KOPT-K1 (cell line): ENCODE measurements at regions not wholly inside any gene's neighbourhood (a gene's known extent, or its start where the extent isn't known, plus 50 kb on each side); places are given as distances from the start of the nearest gene placed in this dataset.

Experiments
- H3K27ac ChIP-seq: fragments of 200-600 bp; sonication (generic); 2 replicates; pipeline ENCODE4 v1.5.1; 2016; ENCODE audit warnings: antibody characterized with exemption, mild to moderate bottlenecking, low read depth, low read length; ENCODE audit not compliant: poor library complexity, severe bottlenecking
- H3K36me3 ChIP-seq: fragments of 200-600 bp; sonication (generic); 2 replicates; pipeline ENCODE4 v1.5.1; 2017; ENCODE audit warnings: antibody characterized with exemption, mild to moderate bottlenecking, low read length, moderate library complexity; ENCODE audit not compliant: insufficient read depth
- H3K9me3 ChIP-seq: fragments of 200-600 bp; sonication (generic); 2 replicates; pipeline ENCODE4 v1.5.1; 2017; ENCODE audit warnings: antibody characterized with exemption, low read length, mild to moderate bottlenecking; ENCODE audit not compliant: insufficient read depth, poor library complexity, severe bottlenecking

GRCh38 chr14:98555440-98555839 lies 716.6 kb downstream of the BCL11B start:
- no peaks in the 10 kb centered on the region for H3K36me3 ChIP-seq
- no peak overlapping the region for H3K27ac ChIP-seq
- no peaks in the 10 kb centered on the region for H3K9me3 ChIP-seq

- H3K27ac ChIP-seq: no peak overlapping the region
- no peaks in the 10 kb centered on the region for H3K36me3 ChIP-seq
- no peaks in the 10 kb centered on the region for H3K9me3 ChIP-seq
Measured at GRCh38 chr14:98564006-98564405, 708.0 kb downstream of the BCL11B start.

- no peak overlapping the region for H3K27ac ChIP-seq
- H3K36me3 ChIP-seq: no peaks in the 10 kb centered on the region
- no peaks in the 10 kb centered on the region for H3K9me3 ChIP-seq
Measured at GRCh38 chr14:98564541-98564940, 707.5 kb downstream of the BCL11B start.

GRCh38 chr14:98571104-98571503 lies 700.9 kb downstream of the BCL11B start:
- no peak overlapping the region for H3K27ac ChIP-seq
- H3K36me3 ChIP-seq: no peaks in the 10 kb centered on the region
- peaks cover 4% of the 10 kb centered on the region for H3K9me3 ChIP-seq

- Histone ChIP-seq H3K9me3 (peaks cover 4% of the 10 kb centered on the region), H3K36me3 (no peaks in the 10 kb centered on the region), H3K27ac (no peak overlapping the region)
Measured at GRCh38 chr14:98573082-98573481, 698.9 kb downstream of the BCL11B start.

GRCh38 chr14:98576463-98576862 lies 695.5 kb downstream of the BCL11B start:
- no peaks in the 10 kb centered on the region for H3K36me3 ChIP-seq
- H3K9me3 ChIP-seq: no peaks in the 10 kb centered on the region
- no peak overlapping the region for H3K27ac ChIP-seq

GRCh38 chr14:98578204-98578603 lies 693.8 kb downstream of the BCL11B start:
- Histone ChIP-seq H3K9me3 (no peaks in the 10 kb centered on the region), H3K36me3 (no peaks in the 10 kb centered on the region), H3K27ac (no peak overlapping the region)

GRCh38 chr14:98579140-98579539 lies 692.9 kb downstream of the BCL11B start:
- H3K9me3 ChIP-seq: no peaks in the 10 kb centered on the region
- H3K36me3 ChIP-seq: no peaks in the 10 kb centered on the region
- no peak overlapping the region for H3K27ac ChIP-seq

- H3K36me3 ChIP-seq: no peaks in the 10 kb centered on the region
Measured at GRCh38 chr14:98580131-98580678, 691.8 kb downstream of the BCL11B start.

GRCh38 chr14:98582276-98582675 lies 689.7 kb downstream of the BCL11B start:
- Histone ChIP-seq H3K27ac (no peak overlapping the region), H3K36me3 (no peaks in the 10 kb centered on the region), H3K9me3 (no peaks in the 10 kb centered on the region)

More at GRCh38 chr14:98580131-98580678, 691.8 kb downstream of the BCL11B start:
- H3K27ac ChIP-seq: no peak overlapping the region
- H3K9me3 ChIP-seq: no peaks in the 10 kb centered on the region

GRCh38 chr14:98591161-98591560 lies 680.8 kb downstream of the BCL11B start:
- Histone ChIP-seq H3K27ac (no peak overlapping the region), H3K36me3 (no peaks in the 10 kb centered on the region), H3K9me3 (peaks cover 4% of the 10 kb centered on the region)

- no peak overlapping the region for H3K27ac ChIP-seq
- no peaks in the 10 kb centered on the region for H3K36me3 ChIP-seq
- peaks cover 17% of the 10 kb centered on the region for H3K9me3 ChIP-seq
Measured at GRCh38 chr14:98592611-98593170, 679.3 kb downstream of the BCL11B start.

- Histone ChIP-seq H3K36me3 (no peaks in the 10 kb centered on the region), H3K9me3 (peaks cover 20% of the 10 kb centered on the region), H3K27ac (no peak overlapping the region)
Measured at GRCh38 chr14:98593361-98593761, 678.6 kb downstream of the BCL11B start.

GRCh38 chr14:98594156-98594555 lies 677.8 kb downstream of the BCL11B start:
- H3K9me3 ChIP-seq: peaks cover 20% of the 10 kb centered on the region
- H3K36me3 ChIP-seq: no peaks in the 10 kb centered on the region

GRCh38 chr14:98598576-98598975 lies 673.4 kb downstream of the BCL11B start:
- Histone ChIP-seq H3K36me3 (no peaks in the 10 kb centered on the region), H3K9me3 (peaks cover 20% of the 10 kb centered on the region), H3K27ac (no peak overlapping the region)

More at GRCh38 chr14:98594156-98594555, 677.8 kb downstream of the BCL11B start:
- no peak overlapping the region for H3K27ac ChIP-seq

- H3K9me3 ChIP-seq: peaks cover 20% of the 10 kb centered on the region
- H3K36me3 ChIP-seq: no peaks in the 10 kb centered on the region
- H3K27ac ChIP-seq: no peak overlapping the region
Measured at GRCh38 chr14:98599082-98599481, 672.9 kb downstream of the BCL11B start.
